Left lung (tissue), 4 donors: ENCODE measurements at regions not wholly inside any gene's neighbourhood (a gene's known extent, or its start where the extent isn't known, plus 50 kb on each side); places are given as distances from the start of the nearest gene placed in this dataset.

ENCODE experiments used
- ATAC-seq: fragments of 200-7000 bp; cut with Tn5 transposase; one replicate; pipeline ENCODE4 v1.9.1; 2020; ENCODE audit warnings: moderate library complexity
- DNase-seq, 4 donors: peaks; one replicate each; pipeline ENCODE4 v3.0.0-alpha.2; 2013 to 2020
- H3K27ac ChIP-seq, 2 donors: fragments of 200-600 bp; sonication (generic) in 1 of 2; one replicate each; pipeline versions ENCODE4 v1.5.0 to v1.8.0; 2020 to 2021
- H3K27me3 ChIP-seq, 2 donors: fragments of 200-600 bp; sonication (generic) in 1 of 2; one replicate each; pipeline versions ENCODE4 v1.5.0 to v1.8.0; 2020 to 2021
- H3K36me3 ChIP-seq, 2 donors: fragments of 200-600 bp; sonication (generic) in 1 of 2; one replicate each; pipeline versions ENCODE4 v1.5.0 to v1.8.0; 2020 to 2021
- H3K4me1 ChIP-seq, 2 donors: fragments of 200-600 bp; one replicate each; pipeline ENCODE4 v1.8.0; 2021
- H3K4me3 ChIP-seq, 2 donors: fragments of 200-600 bp; sonication (generic) in 1 of 2; one replicate each; pipeline versions ENCODE4 v1.5.0 to v1.8.0; 2020 to 2021; ENCODE audit warnings: mild to moderate bottlenecking in 1 of 2
- H3K9me3 ChIP-seq, 2 donors: fragments of 200-600 bp; sonication (generic) in 1 of 2; one replicate each; pipeline versions ENCODE4 v1.5.0 to v1.8.0; 2020 to 2021
- CTCF ChIP-seq, 2 donors: fragments of 200-600 bp; sonication (generic) in 1 of 2; IDR thresholded peaks; one replicate each; pipeline versions ENCODE4 v1.5.0 to v1.8.0; 2021; ENCODE audit warnings: antibody characterized with exemption in 2 of 2
- intact Hi-C, 2 donors: fragments of 100-400 bp; cut with DNase I; formaldehyde crosslinking; loops; one replicate each; pipeline versions ENCODE4 v1.11.2 to v1.14.2; 2022
- donor health status: DM: no; HTN: yes; CAD: no.
- donor health status: DM: no; HTN: no; CAD: no.

- DNase-seq, result no peak
- Histone ChIP-seq H3K27ac (no peak overlapping the region), H3K36me3 (no peaks in the 10 kb centered on the region), H3K4me1 (peaks cover 0 to 4% of the 10 kb centered on the region in 2 donors), H3K27me3 (no peaks in the 10 kb centered on the region), H3K4me3 (no peak overlapping the region), H3K9me3 (peaks cover 0 to 4% of the 10 kb centered on the region in 2 donors)
- no peak for ATAC-seq
- TF ChIP-seq CTCF (IDR thresholded peaks at IDR 0.05), result no peak
- intact Hi-C loops, result no loop called here
These were observed 60.2 kb downstream of the RGS12 start for GRCh38 chr4:3352941-3353594.

GRCh38 chr4:3353752-3354454, 61.1 kb downstream of the RGS12 start:
- no peak overlapping the region for H3K27ac ChIP-seq
- no peaks in the 10 kb centered on the region for H3K36me3 ChIP-seq
- DNase-seq, result no peak
- intact Hi-C loops, result no loop called here
- peaks cover 0 to 4% of the 10 kb centered on the region in 2 donors for H3K9me3 ChIP-seq
- H3K27me3 ChIP-seq, result no peaks in the 10 kb centered on the region
- H3K4me3 ChIP-seq, result no peak overlapping the region
- peaks cover 0 to 11% of the 10 kb centered on the region in 2 donors for H3K4me1 ChIP-seq
- no peak for ATAC-seq
- no peak for TF ChIP-seq CTCF (IDR thresholded peaks at IDR 0.05)

- TF ChIP-seq CTCF (IDR thresholded peaks at IDR 0.05), result no peak
- intact Hi-C loops, result no loop called here
- Histone ChIP-seq H3K36me3 (no peaks in the 10 kb centered on the region), H3K4me3 (no peak overlapping the region), H3K27me3 (no peaks in the 10 kb centered on the region), H3K27ac (no peak overlapping the region), H3K4me1 (peaks cover 0 to 11% of the 10 kb centered on the region in 2 donors), H3K9me3 (peaks cover 0 to 4% of the 10 kb centered on the region in 2 donors)
- DNase-seq, result no peak
- ATAC-seq, result no peak
These were observed 61.6 kb downstream of the RGS12 start for GRCh38 chr4:3354455-3354811.

GRCh38 chr4:3355266-3355748, 62.5 kb downstream of the RGS12 start:
- TF ChIP-seq CTCF (IDR thresholded peaks at IDR 0.05), result no peak
- Histone ChIP-seq H3K27me3 (no peaks in the 10 kb centered on the region), H3K27ac (peak overlapping the region in 1 of 2 donors; percentile 3), H3K9me3 (peaks cover 0 to 4% of the 10 kb centered on the region in 2 donors), H3K4me3 (no peak overlapping the region), H3K4me1 (peaks cover 0 to 11% of the 10 kb centered on the region in 2 donors), H3K36me3 (no peaks in the 10 kb centered on the region)
- ATAC-seq (no peak), DNase-seq (no peak)
- intact Hi-C loops, result no loop called here

GRCh38 chr4:3358656-3359055, 65.8 kb downstream of the RGS12 start:
- Histone ChIP-seq H3K9me3 (no peaks in the 10 kb centered on the region), H3K4me3 (no peak overlapping the region), H3K27me3 (no peaks in the 10 kb centered on the region), H3K4me1 (peaks cover 0 to 11% of the 10 kb centered on the region in 2 donors), H3K27ac (peak overlapping the region in 1 of 2 donors; percentile 3), H3K36me3 (no peaks in the 10 kb centered on the region)
- intact Hi-C loops, result no loop called here
- ATAC-seq (no peak), DNase-seq (no peak)
- TF ChIP-seq CTCF (IDR thresholded peaks at IDR 0.05), result no peak
